HT1080 (cell line): ENCODE measurements at regions not wholly inside any gene's neighbourhood (a gene's known extent, or its start where the extent isn't known, plus 50 kb on each side); places are given as distances from the start of the nearest gene placed in this dataset. TPM values are rescaled to one million over a fixed set of nuclear protein-coding genes. Genes with fewer than 3 reads are reported as not detected.

Experiments used
- DNase-seq: peaks from one replicate; pipeline ENCODE4 v3.0.0-alpha.2; 2015; ENCODE audit warnings: low read depth
- small RNA-seq: library from RNA; depleted of rRNA; stranded (forward); fragments of <200 nt; gene quantifications from one replicate; pipeline ENCODE3, GENCODE V24; 2014

DNA sequence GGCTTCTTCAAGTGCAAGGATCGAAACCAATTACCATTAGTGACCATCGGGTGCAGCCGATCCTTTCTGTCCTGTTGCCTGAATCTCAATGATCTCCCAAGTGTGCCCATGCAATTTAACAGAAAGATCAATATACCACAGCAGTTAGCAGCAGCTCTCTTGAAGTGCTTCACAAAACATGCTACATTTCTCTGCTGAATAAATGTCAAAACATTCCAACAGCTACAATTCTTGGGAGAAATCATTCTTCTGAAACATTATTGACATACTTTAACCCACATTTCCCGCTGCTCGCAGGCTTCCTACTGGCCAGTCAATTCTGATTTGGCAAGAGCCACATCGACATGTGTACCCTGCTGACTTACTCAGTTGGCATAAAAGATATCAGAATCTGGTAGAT, 907.7 kb downstream of the TMEM182 start:
- no peak for DNase-seq

Small RNA genes lying in the stretch of these regions (small RNA-seq; reads per million reads assigned to genes)
- gene AC010881.1: not detected
- not detected for gene AC018880.2
